ENCODE measurements at regions not wholly inside any gene's neighbourhood (a gene's known extent, or its start where the extent isn't known, plus 50 kb on each side); places are given as distances from the start of the nearest gene placed in this dataset.

- H3K4me2 ChIP-seq (ENCODE audit: low read depth, low read length): no peak overlapping the region
- H3K79me1 ChIP-seq (ENCODE audit: low read depth in 1 of 2, low read length in 2 of 2): no peaks in the 10 kb centered on the region
- no peak overlapping the region for H2AFZ ChIP-seq (replicated peaks; ENCODE audit: low read length, poor library complexity)
- no peak overlapping the region for H3K23ac ChIP-seq (ENCODE audit: low read depth, low read length)
- H3K9me3 ChIP-seq (ENCODE audit: control insufficient read depth, insufficient read depth, low read length): no peaks in the 10 kb centered on the region
- no peaks in the 10 kb centered on the region for H3K4me1 ChIP-seq (ENCODE audit: control insufficient read depth, insufficient read depth, low read length)
- no peak overlapping the region for H4K8ac ChIP-seq (ENCODE audit: low read depth in 2 of 2, low read length in 2 of 2)
- CTCF ChIA-PET: interaction anchor here (0.6 kb wide), 1 partner anchor 21 kb away, joined by 3 read pairs; no protein-coding TSS in a partner anchor
- no peak overlapping the region for H3K4me3 ChIP-seq (ENCODE audit: insufficient read depth, low read depth, low read length)
- no peak overlapping the region for H2AK5ac ChIP-seq (ENCODE audit: low read depth, low read length)
- no peak overlapping the region for H4K5ac ChIP-seq (ENCODE audit: low read depth, low read length)
- no peak overlapping the region for H3K9ac ChIP-seq (ENCODE audit: low read depth, low read length)
- H2AK9ac ChIP-seq (replicated peaks; ENCODE audit: low read depth, low read length, poor library complexity): no peak overlapping the region
- no peaks in the 10 kb centered on the region for H3K27me3 ChIP-seq (ENCODE audit: control insufficient read depth, insufficient read depth, low read length)
- no peak overlapping the region for H4K91ac ChIP-seq (ENCODE audit: insufficient read depth, low read depth, low read length)
- no peak overlapping the region for H2BK20ac ChIP-seq (ENCODE audit: low read depth, low read length)
- BruUV-seq (replicated peaks): no TSS peak
- dilution Hi-C loops (cut with HindIII; ENCODE audit: low sequenced_read_pairs, unreplicated experiment) (no loop called here), intact Hi-C loops (cut with micrococcal nuclease) (no loop called here), in situ Hi-C loops (cut with MboI; ENCODE audit: low sequenced_read_pairs) (no loop called here)
- no peak overlapping the region for H3K27ac ChIP-seq (ENCODE audit: insufficient read depth, low read length)
- H3K56ac ChIP-seq (ENCODE audit: extremely low read depth, insufficient read depth, low read length): no peak overlapping the region
- no peaks in the 10 kb centered on the region for H4K20me1 ChIP-seq (ENCODE audit: insufficient read depth, low read length)
- TF ChIP-seq NFE2L2 (IDR thresholded peaks at IDR 0.05; ENCODE audit: low read depth, low read length): no peak
- no peak for TF ChIP-seq FOS (IDR thresholded peaks at IDR 0.05; ENCODE audit: low read depth, low read length)
- TF ChIP-seq USF2 (IDR thresholded peaks at IDR 0.05; ENCODE audit: low read depth, low read length): no peak
- TF ChIP-seq MAZ (IDR thresholded peaks at IDR 0.05; ENCODE audit: borderline replicate concordance, low read depth, low read length): no peak
- TF ChIP-seq SMC3 (IDR thresholded peaks at IDR 0.05; ENCODE audit: low read depth, low read length): no peak
- TF ChIP-seq MXI1 (IDR thresholded peaks at IDR 0.05; ENCODE audit: borderline replicate concordance, low read depth, low read length): no peak
- TF ChIP-seq CEBPB (IDR thresholded peaks at IDR 0.05; ENCODE audit: low read depth, low read length): no peak
- no peak for TF ChIP-seq MAFK (IDR thresholded peaks at IDR 0.05; ENCODE audit: low read depth, low read length)
- no peak for TF ChIP-seq CTCF (conservative IDR thresholded peaks at IDR 0.05; ENCODE audit: low read depth, low read length)
- TF ChIP-seq RAD21 (IDR thresholded peaks at IDR 0.05; ENCODE audit: low read length): no peak
- no peak for TF ChIP-seq POLR2A (IDR thresholded peaks at IDR 0.05; ENCODE audit: low read depth, low read length)
- no peak for TF ChIP-seq RFX5 (IDR thresholded peaks at IDR 0.05; ENCODE audit: low read depth, low read length)
- TF ChIP-seq, protein P1, sequence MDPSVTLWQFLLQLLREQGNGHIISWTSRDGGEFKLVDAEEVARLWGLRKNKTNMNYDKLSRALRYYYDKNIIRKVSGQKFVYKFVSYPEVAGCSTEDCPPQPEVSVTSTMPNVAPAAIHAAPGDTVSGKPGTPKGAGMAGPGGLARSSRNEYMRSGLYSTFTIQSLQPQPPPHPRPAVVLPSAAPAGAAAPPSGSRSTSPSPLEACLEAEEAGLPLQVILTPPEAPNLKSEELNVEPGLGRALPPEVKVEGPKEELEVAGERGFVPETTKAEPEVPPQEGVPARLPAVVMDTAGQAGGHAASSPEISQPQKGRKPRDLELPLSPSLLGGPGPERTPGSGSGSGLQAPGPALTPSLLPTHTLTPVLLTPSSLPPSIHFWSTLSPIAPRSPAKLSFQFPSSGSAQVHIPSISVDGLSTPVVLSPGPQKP (IDR thresholded peaks at IDR 0.05; ENCODE audit: borderline replicate concordance, low read depth, low read length): no peak
- no peak for TF ChIP-seq RCOR1 (IDR thresholded peaks at IDR 0.05; ENCODE audit: insufficient replicate concordance, low read length)
- no peak for TF ChIP-seq CHD1 (IDR thresholded peaks at IDR 0.05; ENCODE audit: low read depth, low read length)
- no peak for TF ChIP-seq BHLHE40 (IDR thresholded peaks at IDR 0.05; ENCODE audit: low read depth, low read length)
- H2BK5ac ChIP-seq (ENCODE audit: low read depth, low read length, poor library complexity, severe bottlenecking): no peak overlapping the region
- H2BK15ac ChIP-seq (ENCODE audit: low read depth, low read length): no peak overlapping the region
- H3K18ac ChIP-seq (ENCODE audit: low read depth, low read length): no peak overlapping the region
- H3K4ac ChIP-seq (ENCODE audit: low read depth, low read length): no peak overlapping the region
- no peaks in the 10 kb centered on the region for H3K36me3 ChIP-seq (ENCODE audit: control insufficient read depth, insufficient read depth, low read length)
- no peak overlapping the region for H2BK120ac ChIP-seq (ENCODE audit: low read depth, low read length)
- no peaks in the 10 kb centered on the region for H3K9me1 ChIP-seq (ENCODE audit: insufficient read depth, low read length)
- no peak overlapping the region for H3K14ac ChIP-seq (replicated peaks; ENCODE audit: low read depth, low read length)
- POLR2A ChIA-PET (ENCODE audit: unreplicated experiment): no interaction called here
- DNase-seq (no peak), ATAC-seq (ENCODE audit: low read depth) (no peak)
Measured at GRCh38 chr6:23011615-23012014, 442.2 kb downstream of the HDGFL1 start.
